Stimulated activated naive CD8-positive, alpha-beta T cell treated with anti-CD3 and anti-CD28 coated beads, Interleukin-15, Interleukin-2, amounts not matched to agents 100 ng/mL and 50 ng/mL, for 24 hours (primary cell): ENCODE measurements at regions not wholly inside any gene's neighbourhood (a gene's known extent, or its start where the extent isn't known, plus 50 kb on each side); places are given as distances from the start of the nearest gene placed in this dataset.

Experiments used
- H3K27ac Mint-ChIP-seq: one replicate; pipeline ENCODE4 v1.8.0; 2021; ENCODE audit warnings: mild to moderate bottlenecking, mixed read lengths
- H3K27me3 Mint-ChIP-seq: one replicate; pipeline ENCODE4 v1.8.0; 2021; ENCODE audit warnings: mixed read lengths
- H3K36me3 Mint-ChIP-seq: one replicate; pipeline ENCODE4 v1.8.0; 2021; ENCODE audit warnings: low read depth, mixed read lengths
- H3K4me1 Mint-ChIP-seq: one replicate; pipeline ENCODE4 v1.8.0; 2021; ENCODE audit warnings: low read depth, mixed read lengths
- H3K4me3 Mint-ChIP-seq: one replicate; pipeline ENCODE4 v1.8.0; 2021; ENCODE audit warnings: mild to moderate bottlenecking, mixed read lengths
- H3K9me3 Mint-ChIP-seq: one replicate; pipeline ENCODE4 v1.8.0; 2021; ENCODE audit warnings: mixed read lengths

GRCh38 chr4:30875658-30876269, 155.6 kb downstream of the PCDH7 start:
- no peaks in the 10 kb centered on the region for H3K36me3 Mint-ChIP-seq
- no peak overlapping the region for H3K4me3 Mint-ChIP-seq
- H3K27me3 Mint-ChIP-seq: no peaks in the 10 kb centered on the region
- H3K4me1 Mint-ChIP-seq: no peaks in the 10 kb centered on the region
- no peak overlapping the region for H3K27ac Mint-ChIP-seq
- peaks cover 12% of the 10 kb centered on the region for H3K9me3 Mint-ChIP-seq

GRCh38 chr4:30879855-30880598, 159.9 kb downstream of the PCDH7 start:
- Mint-ChIP-seq H3K4me3 (no peak overlapping the region), H3K4me1 (no peaks in the 10 kb centered on the region), H3K9me3 (peaks cover 11% of the 10 kb centered on the region), H3K27ac (no peak overlapping the region), H3K27me3 (no peaks in the 10 kb centered on the region), H3K36me3 (no peaks in the 10 kb centered on the region)

- H3K4me1 Mint-ChIP-seq: no peaks in the 10 kb centered on the region
- H3K27ac Mint-ChIP-seq: no peak overlapping the region
- no peaks in the 10 kb centered on the region for H3K36me3 Mint-ChIP-seq
- no peaks in the 10 kb centered on the region for H3K27me3 Mint-ChIP-seq
- no peak overlapping the region for H3K4me3 Mint-ChIP-seq
- H3K9me3 Mint-ChIP-seq: peaks cover 8% of the 10 kb centered on the region
Measured at GRCh38 chr4:30881985-30882384, 161.8 kb downstream of the PCDH7 start.

DNA sequence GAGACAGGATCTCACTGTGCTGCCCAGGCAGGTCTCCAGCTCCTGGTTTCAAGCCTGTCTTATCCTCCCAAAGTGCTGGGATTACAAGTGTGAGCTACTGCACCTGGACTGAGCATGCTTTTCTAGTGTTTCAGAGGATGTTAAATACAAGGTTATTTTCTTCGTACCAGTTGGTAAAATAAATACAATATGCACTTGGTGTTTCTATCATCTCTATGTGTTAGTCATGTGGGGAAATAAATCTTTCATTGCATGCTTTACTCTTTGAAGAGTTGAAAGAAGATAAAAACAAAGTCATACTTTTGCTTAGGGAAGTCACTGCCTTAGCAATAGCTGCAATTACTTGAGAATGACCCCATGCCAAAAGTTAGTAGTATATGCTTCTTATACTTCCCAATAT, 162.3 kb downstream of the PCDH7 start:
- peaks cover 8% of the 10 kb centered on the region for H3K9me3 Mint-ChIP-seq
- no peaks in the 10 kb centered on the region for H3K4me1 Mint-ChIP-seq
- H3K27me3 Mint-ChIP-seq: no peaks in the 10 kb centered on the region
- no peaks in the 10 kb centered on the region for H3K36me3 Mint-ChIP-seq
- H3K27ac Mint-ChIP-seq: no peak overlapping the region
- H3K4me3 Mint-ChIP-seq: no peak overlapping the region

DNA sequence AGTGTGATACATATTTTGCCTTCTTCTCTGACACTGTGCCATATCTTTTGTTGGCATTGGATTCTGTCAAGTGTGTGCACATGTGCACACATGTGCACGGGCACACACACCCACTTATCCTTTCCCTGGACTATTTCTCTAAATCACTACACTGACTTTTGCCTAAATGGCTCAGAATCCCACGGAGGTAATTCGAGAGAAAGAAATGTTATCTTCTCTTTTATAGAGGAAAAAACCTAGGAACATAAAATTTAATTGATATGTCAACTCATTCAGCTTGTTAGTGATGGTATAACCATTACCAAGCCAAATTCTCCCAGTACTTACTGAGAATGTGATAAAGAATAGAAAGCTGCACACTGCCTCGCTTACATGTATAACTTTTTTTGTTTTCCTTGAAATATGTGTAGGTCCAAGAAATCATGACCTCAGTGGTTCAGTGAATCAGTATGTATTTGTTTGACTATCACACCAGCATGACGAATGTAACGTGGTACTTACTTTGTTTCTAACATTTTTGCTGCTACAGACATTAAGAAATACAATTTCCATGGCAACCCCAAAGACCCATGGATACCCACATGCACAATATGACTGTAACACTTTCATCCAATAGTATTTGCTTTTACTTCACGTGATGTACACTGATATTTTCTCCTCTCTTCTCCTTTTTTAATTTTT, 163.0 kb downstream of the PCDH7 start:
- Mint-ChIP-seq H3K4me3 (no peak overlapping the region), H3K9me3 (peaks cover 5% of the 10 kb centered on the region), H3K36me3 (no peaks in the 10 kb centered on the region), H3K27me3 (no peaks in the 10 kb centered on the region), H3K4me1 (no peaks in the 10 kb centered on the region), H3K27ac (no peak overlapping the region)

DNA sequence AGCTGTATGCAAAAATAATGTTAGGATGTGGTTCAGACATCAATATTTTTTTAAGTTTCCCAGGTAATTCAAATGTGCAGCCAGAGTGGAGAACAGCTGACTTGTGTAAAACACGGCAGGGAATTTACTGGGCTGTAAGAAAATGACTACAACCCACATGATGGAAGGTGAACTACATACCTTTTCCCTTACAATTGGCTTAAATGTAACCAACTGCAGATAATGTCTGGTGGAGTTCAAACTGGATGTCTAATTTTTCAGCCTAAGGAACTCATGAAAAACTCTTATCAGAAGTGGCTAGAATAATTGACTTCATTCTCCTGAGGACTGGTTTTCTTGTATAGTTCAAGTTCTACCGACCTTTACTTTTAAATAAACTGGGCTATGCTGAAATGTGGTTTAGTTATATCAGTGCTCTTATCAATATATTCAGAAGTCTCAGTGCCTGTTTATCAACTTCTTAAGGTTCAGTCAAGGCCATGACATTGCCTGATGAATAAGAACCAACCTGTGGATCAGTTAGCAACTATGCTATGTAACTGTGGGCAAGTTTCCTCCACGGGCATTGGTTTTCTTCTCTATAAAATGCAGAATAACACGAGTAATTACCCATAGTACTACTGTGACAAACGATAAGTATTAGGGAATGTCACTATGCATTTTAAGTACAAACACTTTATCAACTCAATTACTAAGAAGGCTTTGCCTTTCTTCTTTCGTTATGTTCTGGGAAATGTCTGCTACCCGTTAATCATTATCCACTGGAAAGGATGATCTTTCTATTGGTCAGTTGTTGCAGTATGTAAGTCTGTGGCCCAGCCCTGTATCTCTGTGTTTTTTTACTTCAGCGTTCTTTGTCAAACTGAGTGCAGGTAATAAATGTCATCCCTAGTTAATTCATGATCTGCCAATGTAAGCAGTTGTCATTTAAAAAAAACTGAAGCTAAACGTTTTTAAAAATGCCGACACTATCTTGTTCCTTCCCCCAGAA, 181.6 kb downstream of the PCDH7 start:
- no peaks in the 10 kb centered on the region for H3K4me1 Mint-ChIP-seq
- no peak overlapping the region for H3K27ac Mint-ChIP-seq
- no peak overlapping the region for H3K4me3 Mint-ChIP-seq
- H3K36me3 Mint-ChIP-seq: no peaks in the 10 kb centered on the region
- peaks cover 8% of the 10 kb centered on the region for H3K9me3 Mint-ChIP-seq
- no peaks in the 10 kb centered on the region for H3K27me3 Mint-ChIP-seq

- Mint-ChIP-seq H3K4me1 (no peaks in the 10 kb centered on the region), H3K27ac (no peak overlapping the region), H3K4me3 (no peak overlapping the region), H3K36me3 (no peaks in the 10 kb centered on the region), H3K27me3 (no peaks in the 10 kb centered on the region), H3K9me3 (peaks cover 8% of the 10 kb centered on the region)
Measured at GRCh38 chr4:30903502-30904214, 183.5 kb downstream of the PCDH7 start.

DNA sequence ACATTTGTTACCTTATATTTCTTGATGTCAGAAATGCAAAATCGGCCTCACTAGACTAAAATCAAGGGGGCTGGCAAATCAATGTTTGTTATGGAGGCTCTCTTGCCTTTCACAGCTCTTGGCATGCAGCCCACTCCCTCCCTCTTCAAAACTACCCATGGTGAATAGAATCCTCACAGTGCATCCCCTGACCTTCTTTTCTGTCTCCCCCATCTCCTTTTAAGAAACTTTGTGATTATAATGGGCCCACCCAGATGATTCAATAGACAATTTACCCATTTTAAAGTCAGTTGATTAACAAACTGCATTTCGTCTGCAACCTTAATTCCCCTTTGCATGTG, 184.0 kb downstream of the PCDH7 start:
- Mint-ChIP-seq H3K4me3 (no peak overlapping the region), H3K9me3 (peaks cover 8% of the 10 kb centered on the region), H3K4me1 (no peaks in the 10 kb centered on the region), H3K36me3 (no peaks in the 10 kb centered on the region), H3K27me3 (no peaks in the 10 kb centered on the region), H3K27ac (no peak overlapping the region)

- H3K9me3 Mint-ChIP-seq: peaks cover 8% of the 10 kb centered on the region
Measured at GRCh38 chr4:30904588-30904987, 184.4 kb downstream of the PCDH7 start.

GRCh38 chr4:30912098-30912714, 192.0 kb downstream of the PCDH7 start:
- no peaks in the 10 kb centered on the region for H3K27me3 Mint-ChIP-seq

More at GRCh38 chr4:30904588-30904987, 184.4 kb downstream of the PCDH7 start:
- Mint-ChIP-seq H3K4me1 (no peaks in the 10 kb centered on the region), H3K4me3 (no peak overlapping the region), H3K27ac (no peak overlapping the region), H3K27me3 (no peaks in the 10 kb centered on the region), H3K36me3 (no peaks in the 10 kb centered on the region)

DNA sequence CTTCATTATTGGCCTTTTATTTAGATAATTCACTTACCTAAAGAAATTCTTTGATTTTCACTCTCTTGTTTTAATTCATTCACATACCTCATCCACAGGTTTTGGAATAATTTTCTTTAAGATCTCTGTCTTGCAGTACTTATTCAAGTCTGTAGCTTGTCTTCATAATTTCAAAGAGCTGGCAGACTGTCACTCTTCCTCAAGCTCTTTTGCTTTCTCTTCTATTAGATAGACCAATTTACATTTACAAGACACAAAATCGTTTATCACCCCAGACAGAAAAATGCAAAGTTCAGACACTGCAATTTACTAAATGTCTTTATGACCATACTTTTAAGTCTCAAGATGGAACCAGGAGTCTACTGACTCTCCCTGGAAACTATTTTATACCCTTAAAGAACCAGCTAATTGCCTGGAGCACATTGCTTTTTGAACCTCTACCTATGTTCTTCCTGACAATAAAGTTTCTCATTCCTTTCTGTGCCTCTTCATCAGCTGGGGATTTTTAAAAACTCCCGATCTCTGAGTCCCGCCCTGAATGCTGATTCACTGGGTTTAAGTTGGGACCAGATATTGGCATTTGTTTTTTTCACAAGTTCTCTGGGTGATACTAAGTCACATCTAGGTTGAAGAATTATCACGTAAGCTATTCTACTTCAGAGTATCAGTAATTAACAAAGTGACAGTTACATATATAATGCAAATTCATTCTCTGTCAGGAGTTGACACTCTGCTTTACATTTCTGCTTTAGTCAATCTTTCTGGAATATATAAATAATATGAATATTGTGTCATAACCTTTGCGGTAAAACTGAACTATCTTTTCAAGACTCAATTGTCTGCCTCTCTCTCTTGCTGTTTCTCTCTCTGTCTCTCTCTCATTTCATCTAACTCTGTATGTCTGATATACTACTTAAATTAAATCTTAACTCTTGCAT, 196.4 kb downstream of the PCDH7 start:
- Mint-ChIP-seq H3K4me3 (no peak overlapping the region), H3K27me3 (no peaks in the 10 kb centered on the region), H3K36me3 (no peaks in the 10 kb centered on the region), H3K4me1 (no peaks in the 10 kb centered on the region), H3K27ac (no peak overlapping the region), H3K9me3 (peaks cover 15% of the 10 kb centered on the region)

More at GRCh38 chr4:30912098-30912714, 192.0 kb downstream of the PCDH7 start:
- H3K36me3 Mint-ChIP-seq: no peaks in the 10 kb centered on the region
- peaks cover 15% of the 10 kb centered on the region for H3K9me3 Mint-ChIP-seq
- H3K4me3 Mint-ChIP-seq: no peak overlapping the region
- H3K4me1 Mint-ChIP-seq: no peaks in the 10 kb centered on the region
- H3K27ac Mint-ChIP-seq: no peak overlapping the region

DNA sequence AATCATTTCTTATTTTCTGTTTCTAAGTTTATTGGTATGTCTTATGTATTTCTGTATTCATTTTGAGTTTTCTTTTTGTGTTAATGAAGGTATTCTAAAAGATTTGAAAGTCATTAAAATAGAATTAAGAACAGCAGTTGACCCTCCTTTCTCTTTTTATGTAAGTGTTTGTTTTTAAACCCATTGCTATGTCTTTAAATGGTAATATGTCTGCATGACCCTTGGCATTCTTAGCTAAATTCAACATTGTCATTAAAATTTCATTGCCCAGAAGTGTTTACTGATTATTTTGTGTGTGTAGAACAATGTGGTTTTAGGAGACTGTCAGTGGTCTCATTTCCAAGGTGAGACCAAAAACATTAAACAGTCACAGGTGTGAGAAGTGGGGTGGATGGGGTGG, 197.8 kb downstream of the PCDH7 start:
- Mint-ChIP-seq H3K36me3 (no peaks in the 10 kb centered on the region), H3K4me3 (no peak overlapping the region), H3K27ac (no peak overlapping the region), H3K4me1 (no peaks in the 10 kb centered on the region), H3K9me3 (peaks cover 14% of the 10 kb centered on the region), H3K27me3 (no peaks in the 10 kb centered on the region)

DNA sequence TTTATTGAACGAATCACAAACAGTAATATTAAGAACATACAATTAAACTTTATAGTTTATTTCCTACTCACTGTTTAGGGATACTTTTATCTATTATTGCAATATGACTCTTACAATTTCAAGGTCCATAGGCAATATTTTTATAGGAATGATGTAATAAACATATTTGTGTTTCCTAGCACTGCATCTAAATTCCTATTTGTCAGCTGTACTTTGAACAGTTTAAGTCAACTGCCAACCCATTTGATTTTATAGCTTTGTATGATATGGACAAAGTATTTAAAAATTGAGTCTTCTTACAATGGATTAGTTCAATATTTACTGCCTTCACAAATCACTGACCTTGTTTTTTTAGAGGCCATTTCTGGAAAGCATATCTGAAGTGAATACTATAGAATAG, 199.3 kb downstream of the PCDH7 start:
- Mint-ChIP-seq H3K4me1 (no peaks in the 10 kb centered on the region), H3K36me3 (no peaks in the 10 kb centered on the region), H3K27me3 (no peaks in the 10 kb centered on the region), H3K4me3 (no peak overlapping the region), H3K27ac (no peak overlapping the region), H3K9me3 (peaks cover 14% of the 10 kb centered on the region)
